WTC11 (cell line): ENCODE measurements at regions not wholly inside any gene's neighbourhood (a gene's known extent, or its start where the extent isn't known, plus 50 kb on each side); places are given as distances from the start of the nearest gene placed in this dataset.

Experiments
- ATF1 ChIP-seq: sonication (generic); formaldehyde crosslinking; IDR thresholded peaks from 2 replicates; pipeline ENCODE4 v1.8.1; 2023; ENCODE audit warnings: mild to moderate bottlenecking, moderate library complexity, missing genetic modification reagents
- FOXP1 ChIP-seq: sonication (generic); formaldehyde crosslinking; IDR thresholded peaks from 2 replicates; pipeline ENCODE4 v1.8.0; 2022; ENCODE audit warnings: missing genetic modification reagents, mild to moderate bottlenecking, moderate library complexity, borderline replicate concordance
- JUN ChIP-seq: sonication (generic); formaldehyde crosslinking; IDR thresholded peaks from 2 replicates; pipeline ENCODE4 v1.8.0; 2023; ENCODE audit warnings: mild to moderate bottlenecking, missing genetic modification reagents
- TF ChIP-seq, protein P1 (sequence below): fragments of 200-600 bp; IDR thresholded peaks from 2 replicates; pipeline ENCODE4 v1.8.0; 2022; ENCODE audit warnings: antibody characterized with exemption
- TF ChIP-seq, protein P2 (sequence below): sonication (generic); formaldehyde crosslinking; IDR thresholded peaks from 2 replicates; pipeline ENCODE4 v1.8.0; 2022; ENCODE audit warnings: mild to moderate bottlenecking, missing genetic modification reagents

DNA sequence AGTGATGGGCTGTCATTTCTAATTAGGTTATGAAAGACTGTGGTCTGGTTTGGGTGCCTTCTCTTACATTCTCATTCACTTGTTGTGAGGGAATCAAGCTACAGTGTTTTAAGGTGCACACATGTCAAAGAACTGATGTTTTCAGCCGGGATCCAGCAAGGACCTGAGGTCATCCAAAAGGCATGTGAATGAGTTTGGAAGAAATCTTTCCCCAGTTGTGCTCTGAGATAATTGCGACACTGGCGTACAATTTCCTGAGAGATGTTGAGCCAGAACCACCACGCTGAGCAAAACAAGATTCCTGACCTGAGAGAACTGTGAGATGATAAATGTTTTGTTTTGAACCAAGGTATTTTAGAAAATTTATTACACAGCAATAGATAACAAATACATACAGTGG lies 295.3 kb upstream of the SLITRK3 start:
- TF ChIP-seq, protein P1, sequence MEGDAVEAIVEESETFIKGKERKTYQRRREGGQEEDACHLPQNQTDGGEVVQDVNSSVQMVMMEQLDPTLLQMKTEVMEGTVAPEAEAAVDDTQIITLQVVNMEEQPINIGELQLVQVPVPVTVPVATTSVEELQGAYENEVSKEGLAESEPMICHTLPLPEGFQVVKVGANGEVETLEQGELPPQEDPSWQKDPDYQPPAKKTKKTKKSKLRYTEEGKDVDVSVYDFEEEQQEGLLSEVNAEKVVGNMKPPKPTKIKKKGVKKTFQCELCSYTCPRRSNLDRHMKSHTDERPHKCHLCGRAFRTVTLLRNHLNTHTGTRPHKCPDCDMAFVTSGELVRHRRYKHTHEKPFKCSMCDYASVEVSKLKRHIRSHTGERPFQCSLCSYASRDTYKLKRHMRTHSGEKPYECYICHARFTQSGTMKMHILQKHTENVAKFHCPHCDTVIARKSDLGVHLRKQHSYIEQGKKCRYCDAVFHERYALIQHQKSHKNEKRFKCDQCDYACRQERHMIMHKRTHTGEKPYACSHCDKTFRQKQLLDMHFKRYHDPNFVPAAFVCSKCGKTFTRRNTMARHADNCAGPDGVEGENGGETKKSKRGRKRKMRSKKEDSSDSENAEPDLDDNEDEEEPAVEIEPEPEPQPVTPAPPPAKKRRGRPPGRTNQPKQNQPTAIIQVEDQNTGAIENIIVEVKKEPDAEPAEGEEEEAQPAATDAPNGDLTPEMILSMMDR, result no peak
- no peak for TF ChIP-seq JUN (CRISPR knock-in tag)
- TF ChIP-seq FOXP1, result no peak
- TF ChIP-seq ATF1 (CRISPR knock-in tag), result no peak
- TF ChIP-seq, protein P2, sequence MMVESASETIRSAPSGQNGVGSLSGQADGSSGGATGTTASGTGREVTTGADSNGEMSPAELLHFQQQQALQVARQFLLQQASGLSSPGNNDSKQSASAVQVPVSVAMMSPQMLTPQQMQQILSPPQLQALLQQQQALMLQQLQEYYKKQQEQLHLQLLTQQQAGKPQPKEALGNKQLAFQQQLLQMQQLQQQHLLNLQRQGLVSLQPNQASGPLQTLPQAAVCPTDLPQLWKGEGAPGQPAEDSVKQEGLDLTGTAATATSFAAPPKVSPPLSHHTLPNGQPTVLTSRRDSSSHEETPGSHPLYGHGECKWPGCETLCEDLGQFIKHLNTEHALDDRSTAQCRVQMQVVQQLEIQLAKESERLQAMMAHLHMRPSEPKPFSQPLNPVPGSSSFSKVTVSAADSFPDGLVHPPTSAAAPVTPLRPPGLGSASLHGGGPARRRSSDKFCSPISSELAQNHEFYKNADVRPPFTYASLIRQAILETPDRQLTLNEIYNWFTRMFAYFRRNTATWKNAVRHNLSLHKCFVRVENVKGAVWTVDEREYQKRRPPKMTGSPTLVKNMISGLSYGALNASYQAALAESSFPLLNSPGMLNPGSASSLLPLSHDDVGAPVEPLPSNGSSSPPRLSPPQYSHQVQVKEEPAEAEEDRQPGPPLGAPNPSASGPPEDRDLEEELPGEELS (CRISPR knock-in tag), result no peak
